GM19328 (cell line): ENCODE measurements at regions not wholly inside any gene's neighbourhood (a gene's known extent, or its start where the extent isn't known, plus 50 kb on each side); places are given as distances from the start of the nearest gene placed in this dataset.

Source experiments
- ATAC-seq: cut with Tn5 transposase; IDR thresholded peaks from one replicate; pipeline ENCODE4 v1.9.1; 2021; ENCODE audit warnings: mild to moderate bottlenecking, moderate library complexity; ENCODE audit not compliant: unreplicated experiment

- no peak for ATAC-seq
These were observed 580.6 kb upstream of the SOX11 start for GRCh38 chr2:5111581-5111980.

GRCh38 chr2:5119046-5119445 lies 573.1 kb upstream of the SOX11 start:
- ATAC-seq, result no peak

GRCh38 chr2:5121121-5121520 lies 571.1 kb upstream of the SOX11 start:
- no peak for ATAC-seq

- no peak for ATAC-seq
These were observed 570.5 kb upstream of the SOX11 start for GRCh38 chr2:5121642-5122041.

GRCh38 chr2:5123582-5124196 lies 568.5 kb upstream of the SOX11 start:
- no peak for ATAC-seq

GRCh38 chr2:5125017-5125730 lies 567.0 kb upstream of the SOX11 start:
- ATAC-seq, result no peak

GRCh38 chr2:5132281-5132680 lies 559.9 kb upstream of the SOX11 start:
- ATAC-seq, result no peak

- no peak for ATAC-seq
These were observed 551.8 kb upstream of the SOX11 start for GRCh38 chr2:5140347-5140746.

- ATAC-seq, result no peak
These were observed 548.0 kb upstream of the SOX11 start for GRCh38 chr2:5144159-5144558.

- ATAC-seq, result no peak
These were observed 547.1 kb upstream of the SOX11 start for GRCh38 chr2:5145053-5145452.

GRCh38 chr2:5145801-5146200 lies 546.4 kb upstream of the SOX11 start:
- ATAC-seq, result no peak

GRCh38 chr2:5148392-5149085 lies 543.6 kb upstream of the SOX11 start:
- ATAC-seq, result no peak

GRCh38 chr2:5150871-5151270 lies 541.3 kb upstream of the SOX11 start:
- ATAC-seq, result no peak

GRCh38 chr2:5164776-5165525 lies 527.2 kb upstream of the SOX11 start:
- no peak for ATAC-seq

GRCh38 chr2:5172923-5173322 lies 519.3 kb upstream of the SOX11 start:
- no peak for ATAC-seq

- ATAC-seq, result no peak
These were observed 518.2 kb upstream of the SOX11 start for GRCh38 chr2:5173876-5174535.

- ATAC-seq, result no peak
These were observed 517.0 kb upstream of the SOX11 start for GRCh38 chr2:5175231-5175630.

- no peak for ATAC-seq
These were observed 515.4 kb upstream of the SOX11 start for GRCh38 chr2:5176764-5177163.

GRCh38 chr2:5183031-5183430 lies 509.2 kb upstream of the SOX11 start:
- ATAC-seq, result no peak

- no peak for ATAC-seq
These were observed 504.9 kb upstream of the SOX11 start for GRCh38 chr2:5187283-5187682.

- no peak for ATAC-seq
These were observed 503.5 kb upstream of the SOX11 start for GRCh38 chr2:5188636-5189035.
